IMR-90 (cell line): ENCODE measurements at regions not wholly inside any gene's neighbourhood (a gene's known extent, or its start where the extent isn't known, plus 50 kb on each side); places are given as distances from the start of the nearest gene placed in this dataset.

ENCODE experiments used
- ATAC-seq: fragments of 200-7000 bp; cut with Tn5 transposase; 2 replicates; pipeline ENCODE4 v1.9.1; 2020; ENCODE audit warnings: low read depth, mild to moderate bottlenecking, moderate library complexity
- BruUV-seq: library from RNA; stranded (reverse); fragments of 400-500 nt; replicated peaks from 2 replicates; lab custom pipeline; 2021; lab: Mats Ljungman, UMichigan
- CTCF ChIA-PET: fragments of 300-600 bp; formaldehyde crosslinking; extraction: SDS; loops from one replicate; lab custom pipeline; 2021; ENCODE audit warnings: antibody characterized with exemption; lab: Yijun Ruan, JAX
- POLR2A ChIA-PET: fragments of 300-600 bp; sonication (Branson Sonifier 250); formaldehyde crosslinking; loops from one replicate; lab custom pipeline; 2022; ENCODE audit warnings: antibody characterized with exemption; ENCODE audit not compliant: unreplicated experiment; lab: Charles Lee
- DNase-seq: peaks from one replicate; pipeline ENCODE4 v3.0.0; 2013
- H2AFZ ChIP-seq: replicated peaks from 2 replicates; pipeline ENCODE3; 2013; ENCODE audit warnings: low read length, mild to moderate bottlenecking; ENCODE audit not compliant: poor library complexity
- H2AK5ac ChIP-seq: 2 replicates; pipeline ENCODE4 v1.6.1; 2013; ENCODE audit warnings: low read depth, low read length, inconsistent platforms
- H2AK9ac ChIP-seq: replicated peaks from 2 replicates; pipeline ENCODE3; 2013; ENCODE audit warnings: mild to moderate bottlenecking, low read depth, low read length, moderate library complexity; ENCODE audit not compliant: poor library complexity
- H2BK120ac ChIP-seq: 2 replicates; pipeline ENCODE4 v1.6.1; 2013; ENCODE audit warnings: low read depth, low read length, inconsistent platforms
- H2BK15ac ChIP-seq: 3 replicates; pipeline ENCODE4 v1.6.1; 2013; ENCODE audit warnings: low read depth, low read length, inconsistent platforms
- H2BK20ac ChIP-seq: 2 replicates; pipeline ENCODE4 v1.6.1; 2013; ENCODE audit warnings: low read depth, mild to moderate bottlenecking, inconsistent platforms, low read length, moderate library complexity
- H2BK5ac ChIP-seq: 2 replicates; pipeline ENCODE4 v1.6.1; 2013; ENCODE audit warnings: mild to moderate bottlenecking, low read depth, low read length, inconsistent platforms; ENCODE audit not compliant: poor library complexity, severe bottlenecking
- H3K14ac ChIP-seq: replicated peaks from 2 replicates; pipeline ENCODE4 v1.6.1; 2013; ENCODE audit warnings: low read depth, low read length, inconsistent platforms
- H3K18ac ChIP-seq: 2 replicates; pipeline ENCODE4 v1.6.1; 2013; ENCODE audit warnings: low read depth, low read length, control low read depth
- H3K23ac ChIP-seq: 2 replicates; pipeline ENCODE4 v1.6.1; 2013; ENCODE audit warnings: low read depth, low read length, inconsistent platforms
- H3K27ac ChIP-seq: 2 replicates; pipeline ENCODE4 v1.5.1; 2013; ENCODE audit warnings: mild to moderate bottlenecking, control low read depth, low read length; ENCODE audit not compliant: insufficient read depth
- H3K27me3 ChIP-seq: 2 replicates; pipeline ENCODE4 v1.6.1; 2013; ENCODE audit warnings: low read length; ENCODE audit not compliant: control insufficient read depth, insufficient read depth
- H3K36me3 ChIP-seq: 2 replicates; pipeline ENCODE4 v1.6.1; 2013; ENCODE audit warnings: low read length, mixed read lengths; ENCODE audit not compliant: control insufficient read depth, insufficient read depth
- H3K4ac ChIP-seq: 2 replicates; pipeline ENCODE4 v1.6.1; 2013; ENCODE audit warnings: low read depth, low read length, inconsistent platforms
- H3K4me1 ChIP-seq: 2 replicates; pipeline ENCODE4 v1.6.1; 2013; ENCODE audit warnings: low read length, mixed read lengths; ENCODE audit not compliant: control insufficient read depth, insufficient read depth
- H3K4me2 ChIP-seq: 2 replicates; pipeline ENCODE4 v1.6.1; 2013; ENCODE audit warnings: low read depth, mild to moderate bottlenecking, control low read depth, low read length, moderate library complexity
- H3K4me3 ChIP-seq: 2 replicates; pipeline ENCODE4 v1.5.1; 2013; ENCODE audit warnings: low read depth, mild to moderate bottlenecking, control low read depth, low read length, moderate library complexity; ENCODE audit not compliant: insufficient read depth
- H3K56ac ChIP-seq: 2 replicates; pipeline ENCODE4 v1.6.1; 2013; ENCODE audit warnings: low read length, inconsistent platforms; ENCODE audit not compliant: insufficient read depth; ENCODE audit errors: extremely low read depth
- H3K79me1 ChIP-seq, 2 experiments: 2 replicates each; pipeline ENCODE4 v1.6.1; 2013; ENCODE audit warnings: low read length in 2 of 2, inconsistent platforms in 1 of 2, low read depth in 1 of 2
- H3K9ac ChIP-seq: 2 replicates; pipeline ENCODE4 v1.6.1; 2013; ENCODE audit warnings: low read depth, low read length, control low read depth
- H3K9me1 ChIP-seq: 2 replicates; pipeline ENCODE4 v1.6.1; 2013; ENCODE audit warnings: low read length, inconsistent platforms; ENCODE audit not compliant: insufficient read depth
- H3K9me3 ChIP-seq: 2 replicates; pipeline ENCODE4 v1.6.1; 2013; ENCODE audit warnings: low read length; ENCODE audit not compliant: control insufficient read depth, insufficient read depth
- H4K20me1 ChIP-seq: 2 replicates; pipeline ENCODE4 v1.6.1; 2013; ENCODE audit warnings: low read length, inconsistent platforms; ENCODE audit not compliant: insufficient read depth
- H4K5ac ChIP-seq: 2 replicates; pipeline ENCODE4 v1.6.1; 2013; ENCODE audit warnings: mild to moderate bottlenecking, low read depth, low read length, control low read depth
- H4K8ac ChIP-seq, 2 experiments: 2 replicates each; pipeline ENCODE4 v1.6.1; 2013; ENCODE audit warnings: low read depth in 2 of 2, low read length in 2 of 2, control low read depth in 1 of 2, inconsistent platforms in 1 of 2
- H4K91ac ChIP-seq: 2 replicates; pipeline ENCODE4 v1.6.1; 2013; ENCODE audit warnings: low read depth, low read length, inconsistent platforms; ENCODE audit not compliant: insufficient read depth
- BHLHE40 ChIP-seq: fragments of 150-350 bp; IDR thresholded peaks from 2 replicates; pipeline ENCODE4 v1.6.1; 2016; ENCODE audit warnings: mild to moderate bottlenecking, low read depth, low read length
- CEBPB ChIP-seq: IDR thresholded peaks from 2 replicates; pipeline ENCODE4 v1.6.1; 2012; ENCODE audit warnings: low read depth, low read length, improper control_type of control experiment
- CHD1 ChIP-seq: IDR thresholded peaks from 2 replicates; pipeline ENCODE4 v1.6.1; 2012; ENCODE audit warnings: low read depth, low read length, improper control_type of control experiment
- CTCF ChIP-seq: conservative IDR thresholded peaks from 2 replicates; pipeline ENCODE4 v1.5.1; 2012; ENCODE audit warnings: mild to moderate bottlenecking, low read depth, low read length, improper control_type of control experiment
- ELK1 ChIP-seq: fragments of 150-350 bp; IDR thresholded peaks from 2 replicates; pipeline ENCODE4 v1.6.1; 2016; ENCODE audit warnings: low read depth, mild to moderate bottlenecking, low read length, moderate library complexity, borderline replicate concordance
- FOS ChIP-seq: fragments of 150-350 bp; IDR thresholded peaks from 2 replicates; pipeline ENCODE4 v1.6.1; 2016; ENCODE audit warnings: low read depth, low read length
- MAFK ChIP-seq: IDR thresholded peaks from 2 replicates; pipeline ENCODE4 v1.6.1; 2012; ENCODE audit warnings: low read depth, low read length, improper control_type of control experiment
- MAZ ChIP-seq: IDR thresholded peaks from 2 replicates; pipeline ENCODE4 v1.6.1; 2012; ENCODE audit warnings: low read depth, mild to moderate bottlenecking, low read length, improper control_type of control experiment, moderate library complexity, borderline replicate concordance
- MXI1 ChIP-seq: IDR thresholded peaks from 2 replicates; pipeline ENCODE4 v1.6.1; 2012; ENCODE audit warnings: low read depth, mild to moderate bottlenecking, low read length, moderate library complexity, borderline replicate concordance
- NFE2L2 ChIP-seq: fragments of 150-350 bp; IDR thresholded peaks from 2 replicates; pipeline ENCODE4 v1.6.1; 2016; ENCODE audit warnings: low read depth, mild to moderate bottlenecking, low read length
- POLR2A ChIP-seq: IDR thresholded peaks from 2 replicates; pipeline ENCODE4 v1.6.1; 2012; ENCODE audit warnings: mild to moderate bottlenecking, low read depth, low read length
- RAD21 ChIP-seq: IDR thresholded peaks from 2 replicates; pipeline ENCODE4 v1.6.1; 2012; ENCODE audit warnings: low read length, improper control_type of control experiment
- RCOR1 ChIP-seq: IDR thresholded peaks from 2 replicates; pipeline ENCODE4 v1.6.1; 2012; ENCODE audit warnings: mild to moderate bottlenecking, low read length, improper control_type of control experiment; ENCODE audit not compliant: insufficient replicate concordance
- RFX5 ChIP-seq: IDR thresholded peaks from 2 replicates; pipeline ENCODE4 v1.8.0; 2012; ENCODE audit warnings: low read depth, mild to moderate bottlenecking, low read length, moderate library complexity
- SMC3 ChIP-seq: fragments of 150-350 bp; IDR thresholded peaks from 2 replicates; pipeline ENCODE4 v1.6.1; 2016; ENCODE audit warnings: low read depth, mild to moderate bottlenecking, antibody characterized with exemption, low read length, moderate library complexity
- USF2 ChIP-seq: fragments of 150-350 bp; IDR thresholded peaks from 2 replicates; pipeline ENCODE4 v1.6.1; 2017; ENCODE audit warnings: mild to moderate bottlenecking, antibody characterized with exemption, low read length, low read depth
- whole genome bisulfite sequencing, 2 experiments: methylation state at CpG; one replicate each; pipeline versions ENCODE4 v1.1.5 to v1.1.7; 2013; ENCODE audit warnings: missing lambda C conversion rate in 2 of 2; ENCODE audit not compliant: insufficient read length in 1 of 2; ENCODE audit errors: extremely low coverage in 2 of 2; 5-methylcytosine and 5-hydroxymethylcytosine counted together
- dilution Hi-C: fragments of 300-500 bp; cut with HindIII; formaldehyde crosslinking; loops from one replicate; pipeline ENCODE4 v1.14.3; 2018; ENCODE audit warnings: low sequenced_read_pairs; ENCODE audit not compliant: unreplicated experiment
- in situ Hi-C: fragments of 300-500 bp; cut with MboI; formaldehyde crosslinking; loops from 3 replicates; pipeline ENCODE4 v1.14.3; 2019; ENCODE audit warnings: low sequenced_read_pairs, inconsistent platforms, mixed read lengths
- intact Hi-C: fragments of 100-400 bp; cut with micrococcal nuclease; formaldehyde crosslinking; loops from 2 replicates; pipeline ENCODE4 v1.10.0; 2022

- POLR2A ChIA-PET, result no interaction called here
- Histone ChIP-seq H2BK5ac (no peak overlapping the region), H2BK20ac (no peak overlapping the region), H3K36me3 (no peaks in the 10 kb centered on the region), H3K79me1 (no peaks in the 10 kb centered on the region), H3K9me3 (no peaks in the 10 kb centered on the region; the same call in 1 of the 2 replicates), H2BK120ac (no peak overlapping the region), H3K23ac (no peak overlapping the region), H2AFZ (no peak overlapping the region), H3K27me3 (no peaks in the 10 kb centered on the region), H3K14ac (no peak overlapping the region), H2AK5ac (no peak overlapping the region; the same call in 1 of the 2 replicates), H3K27ac (no peak overlapping the region), H2BK15ac (no peak overlapping the region), H4K8ac (no peak overlapping the region), H3K4ac (no peak overlapping the region), H4K20me1 (no peaks in the 10 kb centered on the region), H4K5ac (no peak overlapping the region), H3K9ac (no peak overlapping the region), H3K4me3 (no peak overlapping the region), H3K4me2 (no peak overlapping the region), H4K91ac (no peak overlapping the region), H2AK9ac (no peak overlapping the region), H3K56ac (no peak overlapping the region), H3K4me1 (no peaks in the 10 kb centered on the region), H3K9me1 (no peaks in the 10 kb centered on the region), H3K18ac (no peak overlapping the region)
- BruUV-seq, result no TSS peak
- ATAC-seq (peak; percentile 32; the same call in 1 of the 2 replicates), DNase-seq (peak; percentile 4)
- TF ChIP-seq BHLHE40 (no peak), USF2 (no peak), ELK1 (no peak), CTCF (no peak), MXI1 (no peak), RAD21 (no peak), MAFK (no peak), NFE2L2 (no peak), CHD1 (no peak), SMC3 (no peak), POLR2A (no peak), FOS (no peak), CEBPB (no peak), RCOR1 (no peak), MAZ (no peak), RFX5 (no peak)
- dilution Hi-C loops (no loop called here), in situ Hi-C loops (no loop called here), intact Hi-C loops (no loop called here)
- no CpG with 5 or more reads among the region's 1 CpG for WGBS, 2 experiments
- CTCF ChIA-PET, result interaction anchor here (1.0 kb wide), 1 partner anchor 101 kb away, joined by 3 read pairs; no protein-coding TSS in a partner anchor
These were observed 1011.8 kb downstream of the PLA2G4A start for GRCh38 chr1:187840557-187840956.
